ENCODE measurements at regions not wholly inside any gene's neighbourhood (a gene's known extent, or its start where the extent isn't known, plus 50 kb on each side); places are given as distances from the start of the nearest gene placed in this dataset.

DNA sequence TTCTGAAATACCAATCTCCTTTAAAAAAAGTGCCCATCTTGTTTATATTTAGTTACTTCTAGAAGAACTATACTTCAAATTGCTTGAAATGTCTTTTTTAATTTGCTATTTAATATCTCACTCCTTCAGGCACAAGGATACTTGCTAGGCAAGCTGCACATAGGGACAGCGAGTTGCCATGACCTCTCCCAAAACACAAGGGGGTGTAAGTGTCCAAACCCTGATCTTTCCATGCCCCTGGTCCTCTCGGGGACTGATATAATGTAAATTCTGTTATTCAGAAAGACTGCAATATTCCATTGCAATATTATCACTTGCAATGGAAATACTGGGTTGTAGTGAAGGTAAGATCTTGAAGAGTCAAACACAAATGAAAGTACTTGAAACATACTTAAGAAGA lies 480.4 kb downstream of the CETN3 start:
- in situ Hi-C loops (cut with MboI; ENCODE audit: low sequenced_read_pairs), result no loop called here
- no TSS peak for BruUV-seq (replicated peaks)
- H3K9ac ChIP-seq (ENCODE audit: low read depth, low read length), result no peak overlapping the region

More for the DNA sequence above, 480.4 kb downstream of the CETN3 start:
- Histone ChIP-seq H2AFZ (replicated peaks; ENCODE audit: low read length, poor library complexity) (no peak overlapping the region), H3K9me1 (ENCODE audit: insufficient read depth, low read length) (no peaks in the 10 kb centered on the region), H2AK9ac (replicated peaks; ENCODE audit: low read depth, low read length, poor library complexity) (no peak overlapping the region), H2BK20ac (ENCODE audit: low read depth, low read length) (no peak overlapping the region), H3K23ac (ENCODE audit: low read depth, low read length) (no peak overlapping the region), H3K4me2 (ENCODE audit: low read depth, low read length) (no peak overlapping the region), H2BK5ac (ENCODE audit: low read depth, low read length, poor library complexity, severe bottlenecking) (no peak overlapping the region), H3K56ac (ENCODE audit: extremely low read depth, insufficient read depth, low read length) (no peak overlapping the region), H3K27ac (ENCODE audit: insufficient read depth, low read length) (no peak overlapping the region), H3K18ac (ENCODE audit: low read depth, low read length) (no peak overlapping the region), H2AK5ac (ENCODE audit: low read depth, low read length) (no peak overlapping the region), H3K9me3 (ENCODE audit: control insufficient read depth, insufficient read depth, low read length) (no peaks in the 10 kb centered on the region), H3K14ac (replicated peaks; ENCODE audit: low read depth, low read length) (no peak overlapping the region), H3K36me3 (ENCODE audit: control insufficient read depth, insufficient read depth, low read length) (no peaks in the 10 kb centered on the region), H4K20me1 (ENCODE audit: insufficient read depth, low read length) (no peaks in the 10 kb centered on the region), H2BK120ac (ENCODE audit: low read depth, low read length) (no peak overlapping the region), H3K79me1 (ENCODE audit: low read depth in 1 of 2, low read length in 2 of 2) (no peaks in the 10 kb centered on the region), H2BK15ac (ENCODE audit: low read depth, low read length) (no peak overlapping the region), H4K5ac (ENCODE audit: low read depth, low read length) (no peak overlapping the region), H3K4me3 (ENCODE audit: insufficient read depth, low read depth, low read length) (no peak overlapping the region), H4K8ac (ENCODE audit: low read depth in 2 of 2, low read length in 2 of 2) (no peak overlapping the region), H3K4ac (ENCODE audit: low read depth, low read length) (no peak overlapping the region), H4K91ac (ENCODE audit: insufficient read depth, low read depth, low read length) (no peak overlapping the region), H3K4me1 (ENCODE audit: control insufficient read depth, insufficient read depth, low read length) (no peaks in the 10 kb centered on the region), H3K27me3 (ENCODE audit: control insufficient read depth, insufficient read depth, low read length) (no peaks in the 10 kb centered on the region)
- ChIA-PET POLR2A (ENCODE audit: unreplicated experiment) (no interaction called here), CTCF (interaction anchor here (0.7 kb wide), 1 partner anchor 14 kb away, joined by 3 read pairs; no protein-coding TSS in a partner anchor)
- intact Hi-C loops (cut with micrococcal nuclease), result no loop called here
- no peak for ATAC-seq (ENCODE audit: low read depth)
- WGBS, 2 experiments (ENCODE audit: extremely low coverage in 2 of 2, insufficient read length in 1 of 2), result no CpG with 5 or more reads among the region's 2 CpGs
- TF ChIP-seq, protein P1, sequence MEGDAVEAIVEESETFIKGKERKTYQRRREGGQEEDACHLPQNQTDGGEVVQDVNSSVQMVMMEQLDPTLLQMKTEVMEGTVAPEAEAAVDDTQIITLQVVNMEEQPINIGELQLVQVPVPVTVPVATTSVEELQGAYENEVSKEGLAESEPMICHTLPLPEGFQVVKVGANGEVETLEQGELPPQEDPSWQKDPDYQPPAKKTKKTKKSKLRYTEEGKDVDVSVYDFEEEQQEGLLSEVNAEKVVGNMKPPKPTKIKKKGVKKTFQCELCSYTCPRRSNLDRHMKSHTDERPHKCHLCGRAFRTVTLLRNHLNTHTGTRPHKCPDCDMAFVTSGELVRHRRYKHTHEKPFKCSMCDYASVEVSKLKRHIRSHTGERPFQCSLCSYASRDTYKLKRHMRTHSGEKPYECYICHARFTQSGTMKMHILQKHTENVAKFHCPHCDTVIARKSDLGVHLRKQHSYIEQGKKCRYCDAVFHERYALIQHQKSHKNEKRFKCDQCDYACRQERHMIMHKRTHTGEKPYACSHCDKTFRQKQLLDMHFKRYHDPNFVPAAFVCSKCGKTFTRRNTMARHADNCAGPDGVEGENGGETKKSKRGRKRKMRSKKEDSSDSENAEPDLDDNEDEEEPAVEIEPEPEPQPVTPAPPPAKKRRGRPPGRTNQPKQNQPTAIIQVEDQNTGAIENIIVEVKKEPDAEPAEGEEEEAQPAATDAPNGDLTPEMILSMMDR (conservative IDR thresholded peaks at IDR 0.05; ENCODE audit: low read depth, low read length), result no peak
- TF ChIP-seq CHD1 (IDR thresholded peaks at IDR 0.05; ENCODE audit: low read depth, low read length), result no peak
- TF ChIP-seq, protein P2, sequence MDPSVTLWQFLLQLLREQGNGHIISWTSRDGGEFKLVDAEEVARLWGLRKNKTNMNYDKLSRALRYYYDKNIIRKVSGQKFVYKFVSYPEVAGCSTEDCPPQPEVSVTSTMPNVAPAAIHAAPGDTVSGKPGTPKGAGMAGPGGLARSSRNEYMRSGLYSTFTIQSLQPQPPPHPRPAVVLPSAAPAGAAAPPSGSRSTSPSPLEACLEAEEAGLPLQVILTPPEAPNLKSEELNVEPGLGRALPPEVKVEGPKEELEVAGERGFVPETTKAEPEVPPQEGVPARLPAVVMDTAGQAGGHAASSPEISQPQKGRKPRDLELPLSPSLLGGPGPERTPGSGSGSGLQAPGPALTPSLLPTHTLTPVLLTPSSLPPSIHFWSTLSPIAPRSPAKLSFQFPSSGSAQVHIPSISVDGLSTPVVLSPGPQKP (IDR thresholded peaks at IDR 0.05; ENCODE audit: borderline replicate concordance, low read depth, low read length), result no peak
- TF ChIP-seq MAZ (IDR thresholded peaks at IDR 0.05; ENCODE audit: borderline replicate concordance, low read depth, low read length), result no peak
- no peak for TF ChIP-seq POLR2A (IDR thresholded peaks at IDR 0.05; ENCODE audit: low read depth, low read length)
- no peak for TF ChIP-seq RAD21 (IDR thresholded peaks at IDR 0.05; ENCODE audit: low read length)
- TF ChIP-seq, protein P3, sequence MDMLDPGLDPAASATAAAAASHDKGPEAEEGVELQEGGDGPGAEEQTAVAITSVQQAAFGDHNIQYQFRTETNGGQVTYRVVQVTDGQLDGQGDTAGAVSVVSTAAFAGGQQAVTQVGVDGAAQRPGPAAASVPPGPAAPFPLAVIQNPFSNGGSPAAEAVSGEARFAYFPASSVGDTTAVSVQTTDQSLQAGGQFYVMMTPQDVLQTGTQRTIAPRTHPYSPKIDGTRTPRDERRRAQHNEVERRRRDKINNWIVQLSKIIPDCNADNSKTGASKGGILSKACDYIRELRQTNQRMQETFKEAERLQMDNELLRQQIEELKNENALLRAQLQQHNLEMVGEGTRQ (IDR thresholded peaks at IDR 0.05; ENCODE audit: low read depth, low read length), result no peak
- TF ChIP-seq BHLHE40 (IDR thresholded peaks at IDR 0.05; ENCODE audit: low read depth, low read length), result no peak
- no peak for TF ChIP-seq FOS (IDR thresholded peaks at IDR 0.05; ENCODE audit: low read depth, low read length)
- no peak for TF ChIP-seq MAFK (IDR thresholded peaks at IDR 0.05; ENCODE audit: low read depth, low read length)
- no peak for TF ChIP-seq RCOR1 (IDR thresholded peaks at IDR 0.05; ENCODE audit: insufficient replicate concordance, low read length)
- no peak for TF ChIP-seq MXI1 (IDR thresholded peaks at IDR 0.05; ENCODE audit: borderline replicate concordance, low read depth, low read length)
- no peak for TF ChIP-seq SMC3 (IDR thresholded peaks at IDR 0.05; ENCODE audit: low read depth, low read length)
- TF ChIP-seq CEBPB (IDR thresholded peaks at IDR 0.05; ENCODE audit: low read depth, low read length), result no peak
- TF ChIP-seq RFX5 (IDR thresholded peaks at IDR 0.05; ENCODE audit: low read depth, low read length), result no peak
- TF ChIP-seq NFE2L2 (IDR thresholded peaks at IDR 0.05; ENCODE audit: low read depth, low read length), result no peak
- dilution Hi-C loops (cut with HindIII; ENCODE audit: low sequenced_read_pairs, unreplicated experiment), result no loop called here
- no peak for DNase-seq
